PC-3 (cell line): ENCODE measurements at regions not wholly inside any gene's neighbourhood (a gene's known extent, or its start where the extent isn't known, plus 50 kb on each side); places are given as distances from the start of the nearest gene placed in this dataset.

Source experiments
- ATAC-seq: fragments of 200-7000 bp; cut with Tn5 transposase; 2 replicates; pipeline ENCODE4 v1.9.1; 2020; ENCODE audit warnings: mild to moderate bottlenecking, moderate library complexity
- BruUV-seq: library from RNA; stranded (reverse); fragments of 400-500 nt; replicated peaks from 2 replicates; lab custom pipeline; 2021; lab: Mats Ljungman, UMichigan
- CTCF ChIA-PET: fragments of 300-600 bp; sonication (Branson Sonifier 250); formaldehyde crosslinking; loops from one replicate; lab custom pipeline; 2022; ENCODE audit warnings: antibody characterized with exemption; lab: Charles Lee
- POLR2A ChIA-PET: fragments of 300-600 bp; sonication (Branson Sonifier 250); formaldehyde crosslinking; loops from one replicate; lab custom pipeline; 2022; ENCODE audit warnings: antibody characterized with exemption; ENCODE audit not compliant: unreplicated experiment; lab: Charles Lee
- DNase-seq: peaks from one replicate; pipeline ENCODE4 v3.0.0-alpha.2; 2015
- H2AFZ ChIP-seq: fragments of 300-600 bp; sonication (generic); 2 replicates; pipeline ENCODE4 v1.6.0; 2016; ENCODE audit warnings: antibody characterized with exemption, low read length
- H3F3A ChIP-seq: fragments of 300-600 bp; sonication (generic); one replicate; pipeline ENCODE4 v1.6.0; 2017; ENCODE audit warnings: antibody characterized with exemption, low read length, control low read depth, mild to moderate bottlenecking; ENCODE audit not compliant: unreplicated experiment
- H3K27ac ChIP-seq: fragments of 300-600 bp; sonication (generic); 2 replicates; pipeline ENCODE4 v1.5.1; 2016; ENCODE audit warnings: mild to moderate bottlenecking, low read length
- H3K27me3 ChIP-seq: fragments of 300-600 bp; sonication (generic); 2 replicates; pipeline ENCODE4 v1.6.1; 2016; ENCODE audit warnings: low read length, mixed read lengths
- H3K36me3 ChIP-seq: fragments of 300-600 bp; sonication (generic); 2 replicates; pipeline ENCODE4 v1.6.1; 2016; ENCODE audit warnings: low read depth, mixed run types, low read length, mixed read lengths
- H3K4me1 ChIP-seq: fragments of 300-600 bp; sonication (generic); 2 replicates; pipeline ENCODE4 v1.5.1; 2016; ENCODE audit warnings: low read length; ENCODE audit not compliant: insufficient read depth
- H3K4me2 ChIP-seq: fragments of 300-600 bp; sonication (generic); 2 replicates; pipeline ENCODE4 v1.6.0; 2016; ENCODE audit warnings: low read length
- H3K4me3 ChIP-seq: fragments of 300-600 bp; sonication (generic); 2 replicates; pipeline ENCODE4 v1.5.1; 2016; ENCODE audit warnings: mild to moderate bottlenecking, low read length, mixed read lengths
- H3K79me2 ChIP-seq: fragments of 300-600 bp; sonication (generic); 2 replicates; pipeline ENCODE4 v1.6.1; 2017; ENCODE audit warnings: low read length, mixed read lengths
- H3K9ac ChIP-seq: fragments of 300-600 bp; sonication (generic); 2 replicates; pipeline ENCODE4 v1.6.0; 2016; ENCODE audit warnings: mild to moderate bottlenecking, low read length
- H3K9me2 ChIP-seq: fragments of 300-600 bp; sonication (generic); replicated peaks from 2 replicates; pipeline ENCODE4 v1.6.1; 2016; ENCODE audit warnings: mixed run types, low read length, mixed read lengths
- H3K9me3 ChIP-seq: fragments of 300-600 bp; sonication (generic); 2 replicates; pipeline ENCODE4 v1.6.1; 2016; ENCODE audit warnings: low read length, mixed read lengths
- H4K20me1 ChIP-seq: fragments of 300-600 bp; sonication (generic); 2 replicates; pipeline ENCODE4 v1.6.1; 2016; ENCODE audit warnings: low read length, mixed read lengths
- EZH2 ChIP-seq: fragments of 300-600 bp; sonication (generic); IDR thresholded peaks from one replicate; pipeline ENCODE4 v1.6.1; 2017; ENCODE audit warnings: antibody characterized with exemption, mild to moderate bottlenecking, low read length; ENCODE audit not compliant: unreplicated experiment
- EZH2phosphoT487 ChIP-seq: fragments of 300-600 bp; sonication (generic); IDR thresholded peaks from 2 replicates; pipeline ENCODE4 v1.6.1; 2018; ENCODE audit warnings: mild to moderate bottlenecking, antibody characterized with exemption, low read length, borderline replicate concordance
- intact Hi-C: fragments of 100-400 bp; cut with micrococcal nuclease; formaldehyde crosslinking; loops from 2 replicates; pipeline ENCODE4 v1.9.0; 2023
- TF ChIP-seq, protein P1 (sequence below): fragments of 300-600 bp; sonication (generic); conservative IDR thresholded peaks from 2 replicates; pipeline ENCODE4 v1.5.1; 2017; ENCODE audit warnings: antibody characterized with exemption, low read depth, mild to moderate bottlenecking, low read length

DNA sequence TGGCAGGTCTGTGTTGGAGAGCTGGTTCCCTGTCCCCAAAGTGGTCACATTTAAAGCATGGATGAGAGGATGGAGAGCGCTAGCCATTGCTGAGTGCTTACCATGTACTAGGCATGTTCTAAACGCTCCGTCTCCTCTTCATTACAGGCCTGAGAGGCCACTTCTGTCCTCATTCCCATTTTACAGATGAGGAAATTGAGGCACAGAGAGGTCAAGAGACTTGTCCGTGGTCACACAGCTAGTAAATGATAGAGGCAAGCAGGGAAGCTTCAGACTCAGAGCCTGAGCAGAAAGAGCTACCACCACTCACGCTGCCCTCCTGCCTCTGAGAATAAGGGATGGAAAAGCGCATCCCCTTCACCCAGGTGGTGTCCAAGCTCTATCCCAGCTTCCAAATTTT, 64.3 kb downstream of the SLC25A47 start:
- no peak for ATAC-seq
- intact Hi-C loops = loop anchor here (10.0 kb wide), 1 partner anchor 1277 kb away; no protein-coding TSS in a partner anchor
- CTCF ChIA-PET = interaction anchor here (2.1 kb wide), 1 partner anchor 259 kb away, joined by 12 read pairs; no protein-coding TSS in a partner anchor
- Histone ChIP-seq H3K9ac (no peak overlapping the region), H3K9me3 (no peaks in the 10 kb centered on the region), H3K4me3 (no peak overlapping the region), H3K79me2 (0 out of 2 replicates have a peak, but pooled peaks cover 10% of the 10 kb centered on the region), H3K27ac (no peak overlapping the region), H4K20me1 (no peaks in the 10 kb centered on the region), H2AFZ (no peak overlapping the region), H3F3A (no peaks in the 10 kb centered on the region), H3K27me3 (no peaks in the 10 kb centered on the region), H3K9me2 (no peaks in the 10 kb centered on the region), H3K4me1 (peaks cover 37% of the 10 kb centered on the region), H3K4me2 (no peak overlapping the region), H3K36me3 (no peaks in the 10 kb centered on the region)
- POLR2A ChIA-PET = no interaction called here
- TF ChIP-seq EZH2 (no peak), EZH2phosphoT487 (no peak)
- TF ChIP-seq, protein P1, sequence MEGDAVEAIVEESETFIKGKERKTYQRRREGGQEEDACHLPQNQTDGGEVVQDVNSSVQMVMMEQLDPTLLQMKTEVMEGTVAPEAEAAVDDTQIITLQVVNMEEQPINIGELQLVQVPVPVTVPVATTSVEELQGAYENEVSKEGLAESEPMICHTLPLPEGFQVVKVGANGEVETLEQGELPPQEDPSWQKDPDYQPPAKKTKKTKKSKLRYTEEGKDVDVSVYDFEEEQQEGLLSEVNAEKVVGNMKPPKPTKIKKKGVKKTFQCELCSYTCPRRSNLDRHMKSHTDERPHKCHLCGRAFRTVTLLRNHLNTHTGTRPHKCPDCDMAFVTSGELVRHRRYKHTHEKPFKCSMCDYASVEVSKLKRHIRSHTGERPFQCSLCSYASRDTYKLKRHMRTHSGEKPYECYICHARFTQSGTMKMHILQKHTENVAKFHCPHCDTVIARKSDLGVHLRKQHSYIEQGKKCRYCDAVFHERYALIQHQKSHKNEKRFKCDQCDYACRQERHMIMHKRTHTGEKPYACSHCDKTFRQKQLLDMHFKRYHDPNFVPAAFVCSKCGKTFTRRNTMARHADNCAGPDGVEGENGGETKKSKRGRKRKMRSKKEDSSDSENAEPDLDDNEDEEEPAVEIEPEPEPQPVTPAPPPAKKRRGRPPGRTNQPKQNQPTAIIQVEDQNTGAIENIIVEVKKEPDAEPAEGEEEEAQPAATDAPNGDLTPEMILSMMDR = no peak
- no peak for DNase-seq
- no TSS peak for BruUV-seq

DNA sequence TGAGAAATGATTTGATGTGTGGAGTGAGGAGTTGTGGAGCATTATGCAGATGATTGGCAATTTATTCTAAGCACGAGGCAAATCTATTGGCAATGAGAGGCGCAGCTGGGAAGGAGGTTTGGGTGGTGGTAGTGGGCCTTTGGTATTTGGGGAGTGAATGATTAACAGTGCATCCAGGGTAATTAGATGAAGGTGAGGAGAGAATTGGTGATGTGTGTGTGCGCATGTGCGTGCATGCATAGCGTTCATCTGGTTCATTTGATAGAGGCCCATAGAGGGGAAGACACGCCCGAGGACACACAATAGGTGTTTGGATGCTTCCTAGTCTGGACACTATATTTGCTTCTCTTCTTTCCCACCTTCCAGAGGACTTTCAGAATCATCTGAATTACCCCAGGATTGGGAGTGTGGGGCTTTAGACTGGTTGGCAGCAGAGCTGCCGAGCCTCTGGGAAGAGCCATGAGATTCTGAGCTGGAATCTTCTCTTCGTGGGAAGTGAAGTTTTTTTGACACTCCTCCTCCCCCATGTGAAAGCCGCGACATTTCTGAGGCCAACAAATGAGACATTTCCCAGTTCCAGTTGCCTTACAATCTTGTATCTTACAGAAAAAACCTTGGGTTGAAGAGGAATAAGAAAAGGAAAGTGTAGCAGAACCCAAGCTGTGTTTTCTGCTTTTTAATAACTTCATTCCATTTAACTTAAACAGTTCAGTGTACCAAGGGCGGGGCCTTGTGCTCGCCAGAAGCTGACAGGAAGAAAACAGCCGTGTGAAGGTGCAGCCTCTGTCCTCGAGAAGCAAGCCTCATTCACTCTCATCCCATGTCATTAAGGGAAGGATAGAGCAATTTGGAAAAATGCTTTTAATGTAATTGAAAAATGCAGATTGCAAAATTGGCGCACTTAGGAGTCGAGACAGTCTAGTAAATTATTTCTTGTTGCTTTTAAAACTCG, 65.2 kb downstream of the SLC25A47 start:
- H3K79me2 ChIP-seq = peaks cover 14% of the 10 kb centered on the region; the same call in 1 of the 2 replicates
- intact Hi-C loops = loop anchor here (10.0 kb wide), 1 partner anchor 1276 kb away; no protein-coding TSS in a partner anchor
- H3K27me3 ChIP-seq = no peaks in the 10 kb centered on the region
- no peaks in the 10 kb centered on the region for H3K9me2 ChIP-seq
- peak overlapping the region; percentile 56 for H2AFZ ChIP-seq
- ChIA-PET POLR2A (interaction anchor here (0.6 to 0.7 kb wide), 2 partner anchors 33 to 223 kb away, joined by 3 to 4 read pairs; no protein-coding TSS in a partner anchor), CTCF (interaction anchor here (0.7 to 2.1 kb wide), 5 partner anchors 11 to 258 kb away, joined by 3 to 12 read pairs (median 6); no protein-coding TSS in a partner anchor)
- peak overlapping the region; percentile 8; the same call in 1 of the 2 replicates for H3K27ac ChIP-seq
- H4K20me1 ChIP-seq = no peaks in the 10 kb centered on the region
- H3K4me2 ChIP-seq = peak overlapping the region; percentile 70
- H3K9me3 ChIP-seq = no peaks in the 10 kb centered on the region
- H3K4me1 ChIP-seq = peaks cover 37% of the 10 kb centered on the region
- H3K36me3 ChIP-seq = no peaks in the 10 kb centered on the region
- H3K4me3 ChIP-seq = peak overlapping the region; percentile 43
- BruUV-seq = no TSS peak
- DNase-seq (peak; percentile 50), ATAC-seq (peak; percentile 61)
- no peaks in the 10 kb centered on the region for H3F3A ChIP-seq
- TF ChIP-seq, protein P1 = no peak
- no peak for TF ChIP-seq EZH2
- TF ChIP-seq EZH2phosphoT487 = no peak
- H3K9ac ChIP-seq = no peak overlapping the region
